AG04449 (cell line): ENCODE measurements at regions not wholly inside any gene's neighbourhood (a gene's known extent, or its start where the extent isn't known, plus 50 kb on each side); places are given as distances from the start of the nearest gene placed in this dataset.

Experiments
- CTCF ChIA-PET: fragments of 350-600 bp; formaldehyde crosslinking; extraction: SDS; loops from one replicate; lab custom pipeline; 2021; ENCODE audit warnings: antibody characterized with exemption; lab: Yijun Ruan, JAX
- POLR2A ChIA-PET: fragments of 400-600, 350-600 bp; formaldehyde crosslinking; extraction: SDS; loops from one replicate; lab custom pipeline; 2020; ENCODE audit warnings: antibody characterized with exemption, inconsistent platforms; lab: Yijun Ruan, JAX
- DNase-seq: peaks from one replicate; pipeline ENCODE4 v3.0.0-alpha.2; 2010; ENCODE audit warnings: low read depth, low spot score
- H3K4me3 ChIP-seq: 2 replicates; pipeline ENCODE4 v1.5.1; 2011; ENCODE audit warnings: low read depth, mild to moderate bottlenecking, control low read depth, low read length
- TF ChIP-seq, protein P1 (sequence below): IDR thresholded peaks from one replicate; pipeline ENCODE4 v1.5.1; 2011; ENCODE audit warnings: mild to moderate bottlenecking, moderate library complexity, low read length, control low read depth, inconsistent platforms; ENCODE audit not compliant: insufficient read depth; ENCODE audit errors: missing control alignments

- POLR2A ChIA-PET: interaction anchor here (0.6 kb wide), 1 partner anchor 36 kb away, joined by 4 read pairs; no protein-coding TSS in a partner anchor
- TF ChIP-seq, protein P1, sequence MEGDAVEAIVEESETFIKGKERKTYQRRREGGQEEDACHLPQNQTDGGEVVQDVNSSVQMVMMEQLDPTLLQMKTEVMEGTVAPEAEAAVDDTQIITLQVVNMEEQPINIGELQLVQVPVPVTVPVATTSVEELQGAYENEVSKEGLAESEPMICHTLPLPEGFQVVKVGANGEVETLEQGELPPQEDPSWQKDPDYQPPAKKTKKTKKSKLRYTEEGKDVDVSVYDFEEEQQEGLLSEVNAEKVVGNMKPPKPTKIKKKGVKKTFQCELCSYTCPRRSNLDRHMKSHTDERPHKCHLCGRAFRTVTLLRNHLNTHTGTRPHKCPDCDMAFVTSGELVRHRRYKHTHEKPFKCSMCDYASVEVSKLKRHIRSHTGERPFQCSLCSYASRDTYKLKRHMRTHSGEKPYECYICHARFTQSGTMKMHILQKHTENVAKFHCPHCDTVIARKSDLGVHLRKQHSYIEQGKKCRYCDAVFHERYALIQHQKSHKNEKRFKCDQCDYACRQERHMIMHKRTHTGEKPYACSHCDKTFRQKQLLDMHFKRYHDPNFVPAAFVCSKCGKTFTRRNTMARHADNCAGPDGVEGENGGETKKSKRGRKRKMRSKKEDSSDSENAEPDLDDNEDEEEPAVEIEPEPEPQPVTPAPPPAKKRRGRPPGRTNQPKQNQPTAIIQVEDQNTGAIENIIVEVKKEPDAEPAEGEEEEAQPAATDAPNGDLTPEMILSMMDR: no peak
- CTCF ChIA-PET: no interaction called here
- H3K4me3 ChIP-seq: no peak overlapping the region
- no peak for DNase-seq
Measured at GRCh38 chr16:17951378-17951777, 385.2 kb downstream of the NPIPA8 start.

GRCh38 chr16:17949982-17950250 is 386.6 kb downstream of the NPIPA8 start:
- TF ChIP-seq, protein P1: no peak
- ChIA-PET CTCF (no interaction called here), POLR2A (interaction anchor here (0.6 kb wide), 1 partner anchor 10 kb away, joined by 3 read pairs; no protein-coding TSS in a partner anchor)

DNA sequence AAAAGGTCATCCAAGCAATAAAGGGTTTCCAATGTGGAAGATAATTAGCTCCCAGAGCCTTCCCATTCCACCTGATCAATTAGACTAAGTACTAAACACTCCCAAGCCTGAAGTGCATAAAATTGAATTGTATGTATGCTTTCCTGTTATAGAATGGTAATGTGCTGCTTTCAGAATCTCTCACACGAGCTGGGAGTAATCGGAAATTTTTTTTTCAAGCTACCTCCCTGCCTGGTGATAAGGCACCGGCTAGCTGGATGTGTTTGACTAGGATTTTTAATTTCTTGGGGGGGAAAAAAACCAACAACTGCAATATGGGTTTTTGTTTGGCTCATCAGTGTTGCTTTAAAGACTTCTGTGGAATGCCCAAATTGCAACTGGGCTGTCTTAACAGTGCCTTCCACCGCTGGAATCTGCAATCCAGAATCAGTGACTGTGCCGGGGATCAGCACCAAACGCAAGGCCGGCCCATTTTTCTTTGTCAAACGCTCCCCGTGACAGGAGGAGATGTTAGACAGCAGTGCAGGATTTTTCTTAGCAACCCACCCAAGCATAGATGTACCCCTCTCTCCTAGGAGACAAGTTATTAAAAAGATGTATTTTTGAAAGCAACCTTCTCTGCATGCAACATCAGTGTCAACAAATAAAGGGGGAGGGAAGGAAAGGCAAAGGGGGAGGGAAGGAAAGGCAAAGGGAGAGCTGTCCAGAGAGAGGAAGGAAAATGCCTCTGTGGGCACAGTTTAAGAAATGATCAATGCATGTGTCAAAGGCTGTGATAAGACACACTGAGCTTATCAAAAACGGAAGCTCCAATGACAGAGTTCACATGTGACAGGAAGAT is 387.2 kb downstream of the NPIPA8 start:
- ChIA-PET CTCF (no interaction called here), POLR2A (no interaction called here)
- TF ChIP-seq, protein P1: no peak
- no peak overlapping the region for H3K4me3 ChIP-seq
- DNase-seq: no peak

More at GRCh38 chr16:17949982-17950250, 386.6 kb downstream of the NPIPA8 start:
- no peak overlapping the region for H3K4me3 ChIP-seq
- DNase-seq: no peak

GRCh38 chr16:17947637-17948036 is 388.9 kb downstream of the NPIPA8 start:
- H3K4me3 ChIP-seq: no peak overlapping the region
- ChIA-PET CTCF (no interaction called here), POLR2A (no interaction called here)
- DNase-seq: no peak
- TF ChIP-seq, protein P1: no peak

DNA sequence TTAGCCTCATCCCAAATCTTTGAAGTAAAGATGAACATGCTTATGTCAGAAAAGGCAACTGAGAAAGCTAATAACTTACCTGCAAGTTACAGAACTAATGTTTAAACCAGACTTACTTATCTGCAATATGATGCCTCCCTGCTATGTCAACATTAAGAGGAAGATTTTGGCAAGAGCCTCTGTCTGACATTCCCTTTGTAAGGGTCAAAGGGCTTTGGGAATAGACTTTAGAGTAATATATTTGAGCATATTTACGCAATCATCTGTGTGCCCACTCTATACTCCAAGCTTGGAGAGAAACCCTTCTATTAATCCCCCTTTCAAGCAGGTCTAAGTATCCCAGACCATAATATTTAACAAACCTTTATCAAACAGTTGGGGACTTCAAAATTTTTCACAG is 389.4 kb downstream of the NPIPA8 start:
- ChIA-PET CTCF (no interaction called here), POLR2A (no interaction called here)
- TF ChIP-seq, protein P1: no peak
- DNase-seq: no peak
- H3K4me3 ChIP-seq: no peak overlapping the region

DNA sequence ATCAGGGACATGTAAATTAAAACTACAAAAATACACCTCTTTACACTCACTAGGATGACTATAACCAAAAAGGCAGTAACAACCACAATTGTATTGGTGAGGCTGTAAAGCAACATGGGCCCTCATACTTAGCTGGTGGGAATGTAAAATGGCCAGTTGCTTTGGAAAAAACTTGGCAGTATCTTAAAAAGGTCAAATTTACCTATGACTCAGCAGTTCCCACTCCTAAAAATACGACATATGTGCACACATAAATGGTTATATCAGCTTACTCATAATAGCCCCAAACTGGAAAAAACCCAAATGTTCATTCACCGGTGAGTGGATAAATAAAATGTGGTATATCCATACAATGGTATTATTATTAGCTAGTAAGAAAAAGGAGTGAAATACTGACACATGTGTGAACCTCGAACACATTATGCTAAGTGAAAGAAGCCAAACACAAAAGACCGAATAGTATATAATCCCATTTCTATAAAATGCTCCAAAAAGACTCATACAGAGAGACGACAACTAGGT is 391.4 kb downstream of the NPIPA8 start:
- no peak for DNase-seq
- no peak overlapping the region for H3K4me3 ChIP-seq
- ChIA-PET POLR2A (no interaction called here), CTCF (no interaction called here)
- TF ChIP-seq, protein P1: no peak
